Thyroid gland (tissue), 4 donors: ENCODE measurements at regions not wholly inside any gene's neighbourhood (a gene's known extent, or its start where the extent isn't known, plus 50 kb on each side); places are given as distances from the start of the nearest gene placed in this dataset.

Source experiments
- DNase-seq, 2 donors: peaks; one replicate each; pipeline ENCODE4 v3.0.0-alpha.2; 2019
- H3K27ac ChIP-seq, 3 donors: fragments of 200-600 bp; sonication (generic); 1 replicate in 2 of 3; 2 replicates in 1 of 3; pipeline ENCODE4 v1.5.1; 2016 to 2019; ENCODE audit warnings: mild to moderate bottlenecking in 1 of 3, moderate library complexity in 1 of 3
- H3K27me3 ChIP-seq: fragments of 200-600 bp; sonication (generic); one replicate; pipeline ENCODE4 v1.5.1; 2019
- H3K36me3 ChIP-seq, 2 donors: fragments of 200-600 bp; sonication (generic); one replicate each; pipeline ENCODE4 v1.5.1; 2016 to 2019
- H3K4me1 ChIP-seq, 2 donors: fragments of 200-600 bp; sonication (generic); one replicate each; pipeline ENCODE4 v1.5.1; 2017 to 2019
- H3K4me3 ChIP-seq, 3 donors: fragments of 200-600 bp; sonication (generic); replicated peaks in 1 of 3; 1 replicate in 2 of 3; 2 replicates in 1 of 3; pipeline ENCODE4 v1.5.1; 2016; ENCODE audit warnings: mild to moderate bottlenecking in 1 of 3
- H3K9me3 ChIP-seq: fragments of 200-600 bp; sonication (generic); one replicate; pipeline ENCODE4 v1.5.1; 2017
- POLR2A ChIP-seq, 2 donors: fragments of 450-650 bp; IDR thresholded peaks; one replicate each; pipeline ENCODE4 v1.6.1; 2017; ENCODE audit warnings: antibody characterized with exemption in 2 of 2, mild to moderate bottlenecking in 2 of 2, moderate library complexity in 1 of 2
- WGBS, 2 donors: methylation state at CpG; one replicate each; pipeline ENCODE4 v1.1.5; 2017; 5-methylcytosine and 5-hydroxymethylcytosine counted together
- intact Hi-C: fragments of 100-400 bp; cut with DNase I; formaldehyde crosslinking; loops from one replicate; pipeline ENCODE4 v1.15.1; 2023
- TF ChIP-seq, protein P1 (sequence below), 6 experiments: fragments of 200-600 bp in 3 of 6; fragments of 450-650 bp in 3 of 6; sonication (generic) in 3 of 6; IDR thresholded peaks; one replicate each; pipeline ENCODE4 v1.5.1; 2016 to 2019; ENCODE audit warnings: antibody characterized with exemption in 6 of 6, mild to moderate bottlenecking in 2 of 6, inconsistent platforms in 1 of 6, moderate library complexity in 1 of 6

DNA sequence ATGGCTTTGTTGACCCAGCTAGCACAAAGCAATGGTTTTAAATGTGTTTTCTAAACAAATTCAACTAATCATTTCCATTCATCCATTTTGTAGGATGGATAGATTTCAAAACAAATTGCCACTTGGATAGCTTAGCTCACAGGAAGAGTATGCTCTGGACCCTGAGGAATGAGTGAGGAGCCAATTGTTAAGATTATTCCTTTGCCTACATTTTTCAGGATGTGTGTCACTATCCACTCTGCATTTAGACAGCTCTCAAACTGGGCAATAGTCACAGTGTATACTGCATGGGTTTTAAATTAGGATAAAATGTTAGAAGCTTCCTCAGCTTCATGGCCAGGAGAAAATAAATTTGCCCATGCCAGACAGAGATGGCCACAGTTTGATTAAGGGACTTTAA, 605.6 kb upstream of the TEX47 start:
- no peak for TF ChIP-seq POLR2A (IDR thresholded peaks at IDR 0.05)
- TF ChIP-seq, protein P1, sequence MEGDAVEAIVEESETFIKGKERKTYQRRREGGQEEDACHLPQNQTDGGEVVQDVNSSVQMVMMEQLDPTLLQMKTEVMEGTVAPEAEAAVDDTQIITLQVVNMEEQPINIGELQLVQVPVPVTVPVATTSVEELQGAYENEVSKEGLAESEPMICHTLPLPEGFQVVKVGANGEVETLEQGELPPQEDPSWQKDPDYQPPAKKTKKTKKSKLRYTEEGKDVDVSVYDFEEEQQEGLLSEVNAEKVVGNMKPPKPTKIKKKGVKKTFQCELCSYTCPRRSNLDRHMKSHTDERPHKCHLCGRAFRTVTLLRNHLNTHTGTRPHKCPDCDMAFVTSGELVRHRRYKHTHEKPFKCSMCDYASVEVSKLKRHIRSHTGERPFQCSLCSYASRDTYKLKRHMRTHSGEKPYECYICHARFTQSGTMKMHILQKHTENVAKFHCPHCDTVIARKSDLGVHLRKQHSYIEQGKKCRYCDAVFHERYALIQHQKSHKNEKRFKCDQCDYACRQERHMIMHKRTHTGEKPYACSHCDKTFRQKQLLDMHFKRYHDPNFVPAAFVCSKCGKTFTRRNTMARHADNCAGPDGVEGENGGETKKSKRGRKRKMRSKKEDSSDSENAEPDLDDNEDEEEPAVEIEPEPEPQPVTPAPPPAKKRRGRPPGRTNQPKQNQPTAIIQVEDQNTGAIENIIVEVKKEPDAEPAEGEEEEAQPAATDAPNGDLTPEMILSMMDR (IDR thresholded peaks at IDR 0.05) = no peak
- Histone ChIP-seq H3K36me3 (no peaks in the 10 kb centered on the region), H3K9me3 (no peaks in the 10 kb centered on the region), H3K27ac (no peak overlapping the region), H3K4me3 (no peak overlapping the region), H3K4me1 (no peaks in the 10 kb centered on the region), H3K27me3 (no peaks in the 10 kb centered on the region)
- no peak for DNase-seq
- intact Hi-C loops = no loop called here

- Histone ChIP-seq H3K4me3 (no peak overlapping the region), H3K27me3 (no peaks in the 10 kb centered on the region), H3K27ac (no peak overlapping the region), H3K36me3 (no peaks in the 10 kb centered on the region), H3K4me1 (no peaks in the 10 kb centered on the region), H3K9me3 (no peaks in the 10 kb centered on the region)
- TF ChIP-seq, protein P1 (IDR thresholded peaks at IDR 0.05) = no peak
- no peak for TF ChIP-seq POLR2A (IDR thresholded peaks at IDR 0.05)
- no peak for DNase-seq
- 81 to 82% methylated on average over 4 of the region's 4 CpGs for WGBS, 2 donors
- intact Hi-C loops = no loop called here
Measured at GRCh38 chr7:89401690-89402089, 606.2 kb upstream of the TEX47 start.

DNA sequence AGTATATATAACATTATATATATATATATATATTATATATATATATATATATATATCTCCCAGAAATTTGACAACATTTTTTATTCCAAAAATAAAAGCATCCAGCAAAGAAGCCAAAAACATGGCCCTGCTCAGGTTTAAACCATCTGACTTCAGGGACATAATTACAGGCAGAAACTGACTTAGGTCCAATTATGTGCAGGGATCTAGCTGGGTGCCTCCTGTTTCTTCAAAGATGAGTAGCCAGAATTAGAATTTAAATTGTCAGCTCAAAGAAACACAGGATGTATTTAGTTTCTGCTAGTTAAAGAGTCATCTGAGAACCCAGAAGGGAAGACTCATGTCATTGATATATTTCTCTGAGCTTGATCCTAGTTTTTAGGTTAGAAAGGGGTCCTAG, 656.4 kb upstream of the TEX47 start:
- Histone ChIP-seq H3K9me3 (no peaks in the 10 kb centered on the region), H3K4me1 (no peaks in the 10 kb centered on the region), H3K27me3 (no peaks in the 10 kb centered on the region), H3K36me3 (no peaks in the 10 kb centered on the region), H3K4me3 (no peak overlapping the region), H3K27ac (no peak overlapping the region)
- no peak for TF ChIP-seq POLR2A (IDR thresholded peaks at IDR 0.05)
- TF ChIP-seq, protein P1 (IDR thresholded peaks at IDR 0.05) = no peak
- no peak for DNase-seq
- intact Hi-C loops = no loop called here

DNA sequence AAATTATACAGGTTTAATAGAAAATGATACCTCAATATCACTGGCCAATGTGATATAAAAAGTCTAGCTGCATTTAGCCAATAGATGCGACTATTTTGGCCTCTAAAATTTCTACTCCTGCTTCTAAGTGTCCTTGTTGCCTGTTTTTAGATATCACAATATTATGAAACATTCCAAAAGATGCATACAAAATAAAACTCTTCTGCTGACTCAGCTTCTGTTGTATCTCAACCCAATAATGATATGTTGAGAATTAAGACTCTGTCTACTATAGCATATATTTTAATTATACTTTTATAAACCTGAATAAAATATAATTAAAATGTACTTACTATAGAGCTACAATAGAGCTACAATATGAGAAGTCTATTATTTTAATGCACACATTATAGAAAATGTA, 661.0 kb upstream of the TEX47 start:
- Histone ChIP-seq H3K36me3 (no peaks in the 10 kb centered on the region), H3K27ac (no peak overlapping the region), H3K4me1 (no peaks in the 10 kb centered on the region), H3K27me3 (no peaks in the 10 kb centered on the region), H3K4me3 (no peak overlapping the region), H3K9me3 (no peaks in the 10 kb centered on the region)
- intact Hi-C loops = no loop called here
- no peak for DNase-seq
- WGBS, 2 donors = 83 to 88% methylated on average over 1 of the region's 1 CpG
- TF ChIP-seq POLR2A (IDR thresholded peaks at IDR 0.05) = no peak

GRCh38 chr7:89458114-89458513, 662.6 kb upstream of the TEX47 start:
- Histone ChIP-seq H3K4me1 (no peaks in the 10 kb centered on the region), H3K4me3 (no peak overlapping the region), H3K36me3 (no peaks in the 10 kb centered on the region), H3K27me3 (no peaks in the 10 kb centered on the region), H3K9me3 (no peaks in the 10 kb centered on the region), H3K27ac (no peak overlapping the region)
- DNase-seq = no peak
- TF ChIP-seq, protein P1 (IDR thresholded peaks at IDR 0.05) = no peak
- TF ChIP-seq POLR2A (IDR thresholded peaks at IDR 0.05) = no peak
- intact Hi-C loops = no loop called here
- WGBS, 2 donors = 57 to 70% methylated on average over 3 of the region's 3 CpGs

DNA sequence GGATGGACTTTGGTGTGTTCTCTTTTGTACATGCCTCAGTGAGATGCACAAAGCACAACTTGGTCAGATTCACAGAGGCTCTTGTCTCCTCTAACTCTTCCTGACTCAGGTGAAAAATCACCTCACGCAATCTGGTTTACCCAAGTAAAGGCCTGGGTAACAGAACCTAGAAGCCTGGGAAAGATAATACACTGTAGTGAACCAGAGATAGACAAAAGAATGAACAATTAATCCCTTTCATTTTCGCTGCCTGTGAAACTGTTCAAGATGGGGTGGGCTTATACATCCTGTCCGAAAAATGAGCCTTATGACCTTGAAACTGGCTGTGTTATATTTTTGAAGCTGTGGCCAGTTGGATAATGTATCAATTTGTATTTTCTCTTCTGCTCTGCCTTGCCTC, 678.9 kb upstream of the TEX47 start:
- Histone ChIP-seq H3K4me1 (no peaks in the 10 kb centered on the region), H3K9me3 (no peaks in the 10 kb centered on the region), H3K4me3 (no peak overlapping the region), H3K27me3 (no peaks in the 10 kb centered on the region), H3K36me3 (no peaks in the 10 kb centered on the region), H3K27ac (no peak overlapping the region)
- intact Hi-C loops = no loop called here
- no peak for DNase-seq
- TF ChIP-seq, protein P1 (IDR thresholded peaks at IDR 0.05) = no peak
- TF ChIP-seq POLR2A (IDR thresholded peaks at IDR 0.05) = no peak
- WGBS, 2 donors = 85 to 88% methylated on average over 3 of the region's 3 CpGs
